ENCODE measurements at regions not wholly inside any gene's neighbourhood (a gene's known extent, or its start where the extent isn't known, plus 50 kb on each side); places are given as distances from the start of the nearest gene placed in this dataset.

DNA sequence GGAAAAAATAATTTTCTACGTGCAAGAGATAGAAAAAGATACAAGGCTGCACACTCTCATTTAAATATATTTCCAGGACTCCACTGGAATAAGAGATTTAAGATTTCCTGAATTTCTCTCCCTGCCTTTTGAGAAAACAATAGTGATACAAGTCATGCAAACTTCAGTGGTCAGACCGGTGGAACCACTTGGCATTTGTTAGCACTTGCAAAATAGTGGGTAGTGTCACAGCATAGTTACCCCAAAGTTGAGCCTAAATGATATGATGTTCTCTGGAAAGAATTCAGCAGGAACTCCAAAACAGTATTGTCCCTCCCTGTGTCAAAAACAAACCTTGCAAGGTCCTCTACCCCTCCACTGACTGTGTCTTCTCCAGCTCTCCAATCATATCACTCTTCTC lies 102.3 kb downstream of the ANKRD50 start:
- no peak for DNase-seq

Data from NCI-H510A (cell line).